GM23338 (cell line): ENCODE measurements at regions not wholly inside any gene's neighbourhood (a gene's known extent, or its start where the extent isn't known, plus 50 kb on each side); places are given as distances from the start of the nearest gene placed in this dataset.

Source experiments
- ATAC-seq: fragments of 200-7000 bp; cut with Tn5 transposase; 3 replicates; pipeline ENCODE4 v1.9.1; 2020
- DNase-seq: peaks from one replicate; pipeline ENCODE4 v3.0.0-alpha.2; 2015; ENCODE audit warnings: low spot score
- H2AFZ ChIP-seq: fragments of 200-600 bp; sonication (generic); 2 replicates; pipeline ENCODE4 v1.8.0; 2016; ENCODE audit warnings: antibody characterized with exemption, mild to moderate bottlenecking, moderate library complexity
- H3F3A ChIP-seq: fragments of 200-600 bp; sonication (generic); replicated peaks from 2 replicates; pipeline ENCODE4 v1.8.0; 2017; ENCODE audit warnings: antibody characterized with exemption, mixed run types, low read depth
- H3K27ac ChIP-seq: fragments of 200-600 bp; sonication (generic); 2 replicates; pipeline ENCODE4 v1.6.1; 2016; ENCODE audit warnings: low read depth
- H3K27me3 ChIP-seq: fragments of 200-600 bp; sonication (generic); 2 replicates; pipeline ENCODE4 v1.8.0; 2016; ENCODE audit warnings: mild to moderate bottlenecking, mixed run types, moderate library complexity; ENCODE audit not compliant: insufficient read depth
- H3K36me3 ChIP-seq: fragments of 200-600 bp; sonication (generic); 2 replicates; pipeline ENCODE4 v1.8.0; 2016; ENCODE audit warnings: mild to moderate bottlenecking; ENCODE audit not compliant: insufficient read depth
- H3K4me1 ChIP-seq: fragments of 200-600 bp; sonication (generic); 2 replicates; pipeline ENCODE4 v1.8.0; 2016; ENCODE audit warnings: mild to moderate bottlenecking, moderate library complexity; ENCODE audit not compliant: insufficient read depth
- H3K4me2 ChIP-seq: fragments of 200-600 bp; sonication (generic); 2 replicates; pipeline ENCODE4 v1.7.1; 2017; ENCODE audit warnings: mixed run types
- H3K4me3 ChIP-seq: fragments of 200-600 bp; sonication (generic); 2 replicates; pipeline ENCODE4 v1.6.1; 2016; ENCODE audit warnings: mixed run types
- H3K79me2 ChIP-seq: fragments of 200-600 bp; sonication (generic); replicated peaks from 2 replicates; pipeline ENCODE4 v1.8.0; 2017; ENCODE audit warnings: mild to moderate bottlenecking; ENCODE audit not compliant: insufficient read depth
- H3K9me2 ChIP-seq: fragments of 200-600 bp; sonication (generic); 2 replicates; pipeline ENCODE4 v1.8.0; 2017; ENCODE audit not compliant: insufficient read depth
- H4K20me1 ChIP-seq: fragments of 200-600 bp; sonication (generic); replicated peaks from 2 replicates; pipeline ENCODE4 v1.8.0; 2017; ENCODE audit warnings: mild to moderate bottlenecking; ENCODE audit not compliant: insufficient read depth
- H3K27ac Mint-ChIP-seq: 2 replicates; pipeline ENCODE4 v1.8.0; 2020; ENCODE audit warnings: inconsistent platforms, mild to moderate bottlenecking, moderate library complexity, mixed read lengths
- H3K27me3 Mint-ChIP-seq: 3 replicates; pipeline ENCODE4 v1.8.0; 2022; ENCODE audit warnings: low read depth, mild to moderate bottlenecking, moderate library complexity, mixed read lengths, inconsistent platforms; ENCODE audit not compliant: insufficient read depth, poor library complexity
- H3K36me3 Mint-ChIP-seq: 3 replicates; pipeline ENCODE4 v1.8.0; 2021; ENCODE audit warnings: low read depth, mild to moderate bottlenecking, inconsistent platforms, moderate library complexity, mixed read lengths
- H3K4me1 Mint-ChIP-seq: 3 replicates; pipeline ENCODE4 v1.8.0; 2020; ENCODE audit warnings: mild to moderate bottlenecking, inconsistent platforms, mixed read lengths
- H3K4me3 Mint-ChIP-seq: 3 replicates; pipeline ENCODE4 v1.8.0; 2021; ENCODE audit warnings: moderate library complexity, mild to moderate bottlenecking, inconsistent platforms, mixed read lengths
- H3K9me3 Mint-ChIP-seq: 3 replicates; pipeline ENCODE4 v1.8.0; 2020; ENCODE audit warnings: moderate library complexity, mild to moderate bottlenecking, inconsistent platforms, mixed read lengths
- NANOG ChIP-seq: IDR thresholded peaks from 2 replicates; pipeline ENCODE4 v1.6.1; 2016; ENCODE audit warnings: antibody characterized with exemption, borderline replicate concordance
- ZNF331 ChIP-seq: fragments of 250-450 bp; sonication (Bioruptor Pico); IDR thresholded peaks from 2 replicates; pipeline ENCODE4 v1.5.0; 2020; ENCODE audit warnings: low read depth, mild to moderate bottlenecking, moderate library complexity
- TF ChIP-seq, protein P1 (sequence below): IDR thresholded peaks from one replicate; pipeline ENCODE4 v1.6.1; 2018; ENCODE audit warnings: antibody characterized with exemption; ENCODE audit not compliant: unreplicated experiment
- TF ChIP-seq, protein P2 (sequence below): fragments of 250-450 bp; sonication (Bioruptor Pico); IDR thresholded peaks from 2 replicates; pipeline ENCODE4 v1.5.0; 2020; ENCODE audit warnings: mild to moderate bottlenecking, moderate library complexity

DNA sequence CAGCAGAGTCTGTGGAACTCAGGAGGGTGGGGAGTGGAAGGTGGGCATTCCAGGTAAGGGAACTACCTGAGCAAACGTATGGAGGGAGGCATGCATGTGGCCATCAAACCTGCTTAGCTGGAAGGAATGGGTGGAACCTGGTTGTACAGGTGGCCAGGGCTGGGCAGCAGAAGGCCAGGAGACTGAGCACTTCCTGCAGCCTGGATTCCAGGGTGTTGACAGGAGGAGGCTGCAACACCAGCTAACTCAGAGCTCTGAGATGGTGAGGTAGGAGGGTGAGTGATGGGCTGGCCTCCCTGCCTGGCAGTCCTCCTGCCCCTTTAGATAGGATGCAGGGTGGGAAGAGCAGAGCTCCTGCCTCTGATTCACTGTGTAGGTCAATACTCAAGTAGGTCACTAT lies 92.5 kb upstream of the CPEB4 start:
- no peak overlapping the region for H3K27ac ChIP-seq
- H3K9me2 ChIP-seq = 0 out of 2 replicates have a peak, but pooled peaks cover 3% of the 10 kb centered on the region
- no peaks in the 10 kb centered on the region for H3K79me2 ChIP-seq
- Mint-ChIP-seq H3K27ac (no peak overlapping the region), H3K9me3 (no peaks in the 10 kb centered on the region), H3K36me3 (no peaks in the 10 kb centered on the region), H3K27me3 (peaks cover 8% of the 10 kb centered on the region), H3K4me1 (peaks cover 5% of the 10 kb centered on the region; the same call in 2 of the 3 replicates), H3K4me3 (no peak overlapping the region)
- no peak for ATAC-seq
- no peak for DNase-seq
- no peak overlapping the region for H2AFZ ChIP-seq
- H4K20me1 ChIP-seq = no peaks in the 10 kb centered on the region
- TF ChIP-seq ZNF331 (no peak), NANOG (no peak)
- TF ChIP-seq, protein P1, sequence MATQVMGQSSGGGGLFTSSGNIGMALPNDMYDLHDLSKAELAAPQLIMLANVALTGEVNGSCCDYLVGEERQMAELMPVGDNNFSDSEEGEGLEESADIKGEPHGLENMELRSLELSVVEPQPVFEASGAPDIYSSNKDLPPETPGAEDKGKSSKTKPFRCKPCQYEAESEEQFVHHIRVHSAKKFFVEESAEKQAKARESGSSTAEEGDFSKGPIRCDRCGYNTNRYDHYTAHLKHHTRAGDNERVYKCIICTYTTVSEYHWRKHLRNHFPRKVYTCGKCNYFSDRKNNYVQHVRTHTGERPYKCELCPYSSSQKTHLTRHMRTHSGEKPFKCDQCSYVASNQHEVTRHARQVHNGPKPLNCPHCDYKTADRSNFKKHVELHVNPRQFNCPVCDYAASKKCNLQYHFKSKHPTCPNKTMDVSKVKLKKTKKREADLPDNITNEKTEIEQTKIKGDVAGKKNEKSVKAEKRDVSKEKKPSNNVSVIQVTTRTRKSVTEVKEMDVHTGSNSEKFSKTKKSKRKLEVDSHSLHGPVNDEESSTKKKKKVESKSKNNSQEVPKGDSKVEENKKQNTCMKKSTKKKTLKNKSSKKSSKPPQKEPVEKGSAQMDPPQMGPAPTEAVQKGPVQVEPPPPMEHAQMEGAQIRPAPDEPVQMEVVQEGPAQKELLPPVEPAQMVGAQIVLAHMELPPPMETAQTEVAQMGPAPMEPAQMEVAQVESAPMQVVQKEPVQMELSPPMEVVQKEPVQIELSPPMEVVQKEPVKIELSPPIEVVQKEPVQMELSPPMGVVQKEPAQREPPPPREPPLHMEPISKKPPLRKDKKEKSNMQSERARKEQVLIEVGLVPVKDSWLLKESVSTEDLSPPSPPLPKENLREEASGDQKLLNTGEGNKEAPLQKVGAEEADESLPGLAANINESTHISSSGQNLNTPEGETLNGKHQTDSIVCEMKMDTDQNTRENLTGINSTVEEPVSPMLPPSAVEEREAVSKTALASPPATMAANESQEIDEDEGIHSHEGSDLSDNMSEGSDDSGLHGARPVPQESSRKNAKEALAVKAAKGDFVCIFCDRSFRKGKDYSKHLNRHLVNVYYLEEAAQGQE = no peak
- TF ChIP-seq, protein P2, sequence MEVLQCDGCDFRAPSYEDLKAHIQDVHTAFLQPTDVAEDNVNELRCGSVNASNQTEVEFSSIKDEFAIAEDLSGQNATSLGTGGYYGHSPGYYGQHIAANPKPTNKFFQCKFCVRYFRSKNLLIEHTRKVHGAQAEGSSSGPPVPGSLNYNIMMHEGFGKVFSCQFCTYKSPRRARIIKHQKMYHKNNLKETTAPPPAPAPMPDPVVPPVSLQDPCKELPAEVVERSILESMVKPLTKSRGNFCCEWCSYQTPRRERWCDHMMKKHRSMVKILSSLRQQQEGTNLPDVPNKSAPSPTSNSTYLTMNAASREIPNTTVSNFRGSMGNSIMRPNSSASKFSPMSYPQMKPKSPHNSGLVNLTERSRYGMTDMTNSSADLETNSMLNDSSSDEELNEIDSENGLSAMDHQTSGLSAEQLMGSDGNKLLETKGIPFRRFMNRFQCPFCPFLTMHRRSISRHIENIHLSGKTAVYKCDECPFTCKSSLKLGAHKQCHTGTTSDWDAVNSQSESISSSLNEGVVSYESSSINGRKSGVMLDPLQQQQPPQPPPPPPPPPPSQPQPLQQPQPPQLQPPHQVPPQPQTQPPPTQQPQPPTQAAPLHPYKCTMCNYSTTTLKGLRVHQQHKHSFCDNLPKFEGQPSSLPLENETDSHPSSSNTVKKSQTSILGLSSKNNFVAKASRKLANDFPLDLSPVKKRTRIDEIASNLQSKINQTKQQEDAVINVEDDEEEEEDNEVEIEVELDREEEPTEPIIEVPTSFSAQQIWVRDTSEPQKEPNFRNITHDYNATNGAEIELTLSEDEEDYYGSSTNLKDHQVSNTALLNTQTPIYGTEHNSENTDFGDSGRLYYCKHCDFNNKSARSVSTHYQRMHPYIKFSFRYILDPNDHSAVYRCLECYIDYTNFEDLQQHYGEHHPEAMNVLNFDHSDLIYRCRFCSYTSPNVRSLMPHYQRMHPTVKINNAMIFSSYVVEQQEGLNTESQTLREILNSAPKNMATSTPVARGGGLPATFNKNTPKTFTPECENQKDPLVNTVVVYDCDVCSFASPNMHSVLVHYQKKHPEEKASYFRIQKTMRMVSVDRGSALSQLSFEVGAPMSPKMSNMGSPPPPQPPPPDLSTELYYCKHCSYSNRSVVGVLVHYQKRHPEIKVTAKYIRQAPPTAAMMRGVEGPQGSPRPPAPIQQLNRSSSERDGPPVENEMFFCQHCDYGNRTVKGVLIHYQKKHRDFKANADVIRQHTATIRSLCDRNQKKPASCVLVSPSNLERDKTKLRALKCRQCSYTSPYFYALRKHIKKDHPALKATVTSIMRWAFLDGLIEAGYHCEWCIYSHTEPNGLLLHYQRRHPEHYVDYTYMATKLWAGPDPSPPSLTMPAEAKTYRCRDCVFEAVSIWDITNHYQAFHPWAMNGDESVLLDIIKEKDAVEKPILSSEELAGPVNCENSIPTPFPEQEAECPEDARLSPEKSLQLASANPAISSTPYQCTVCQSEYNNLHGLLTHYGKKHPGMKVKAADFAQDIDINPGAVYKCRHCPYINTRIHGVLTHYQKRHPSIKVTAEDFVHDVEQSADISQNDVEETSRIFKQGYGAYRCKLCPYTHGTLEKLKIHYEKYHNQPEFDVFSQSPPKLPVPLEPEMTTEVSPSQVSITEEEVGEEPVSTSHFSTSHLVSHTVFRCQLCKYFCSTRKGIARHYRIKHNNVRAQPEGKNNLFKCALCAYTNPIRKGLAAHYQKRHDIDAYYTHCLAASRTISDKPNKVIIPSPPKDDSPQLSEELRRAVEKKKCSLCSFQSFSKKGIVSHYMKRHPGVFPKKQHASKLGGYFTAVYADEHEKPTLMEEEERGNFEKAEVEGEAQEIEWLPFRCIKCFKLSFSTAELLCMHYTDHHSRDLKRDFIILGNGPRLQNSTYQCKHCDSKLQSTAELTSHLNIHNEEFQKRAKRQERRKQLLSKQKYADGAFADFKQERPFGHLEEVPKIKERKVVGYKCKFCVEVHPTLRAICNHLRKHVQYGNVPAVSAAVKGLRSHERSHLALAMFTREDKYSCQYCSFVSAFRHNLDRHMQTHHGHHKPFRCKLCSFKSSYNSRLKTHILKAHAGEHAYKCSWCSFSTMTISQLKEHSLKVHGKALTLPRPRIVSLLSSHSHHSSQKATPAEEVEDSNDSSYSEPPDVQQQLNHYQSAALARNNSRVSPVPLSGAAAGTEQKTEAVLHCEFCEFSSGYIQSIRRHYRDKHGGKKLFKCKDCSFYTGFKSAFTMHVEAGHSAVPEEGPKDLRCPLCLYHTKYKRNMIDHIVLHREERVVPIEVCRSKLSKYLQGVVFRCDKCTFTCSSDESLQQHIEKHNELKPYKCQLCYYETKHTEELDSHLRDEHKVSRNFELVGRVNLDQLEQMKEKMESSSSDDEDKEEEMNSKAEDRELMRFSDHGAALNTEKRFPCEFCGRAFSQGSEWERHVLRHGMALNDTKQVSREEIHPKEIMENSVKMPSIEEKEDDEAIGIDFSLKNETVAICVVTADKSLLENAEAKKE (CRISPR knock-in tag) = no peak
- no peak overlapping the region for H3K4me3 ChIP-seq
- H3K4me1 ChIP-seq = no peaks in the 10 kb centered on the region
- no peak overlapping the region for H3K4me2 ChIP-seq
- H3F3A ChIP-seq = no peaks in the 10 kb centered on the region
- H3K27me3 ChIP-seq = no peaks in the 10 kb centered on the region
- no peaks in the 10 kb centered on the region for H3K36me3 ChIP-seq
